HG03066 (cell line): ENCODE measurements at regions not wholly inside any gene's neighbourhood (a gene's known extent, or its start where the extent isn't known, plus 50 kb on each side); places are given as distances from the start of the nearest gene placed in this dataset.
"Not testable (repeated sequence)": the region's sequence is repeated elsewhere in the genome, so short reads cannot be mapped to it uniquely, and the experiment has no call there.

ENCODE experiments used
- ATAC-seq: cut with Tn5 transposase; IDR thresholded peaks from one replicate; pipeline ENCODE4 v1.9.1; 2021; ENCODE audit warnings: low read depth; ENCODE audit not compliant: unreplicated experiment

- not testable (repeated sequence) for ATAC-seq
Measured at GRCh38 chr2:91567546-91568335, 2876.3 kb downstream of the RPIA start.

- ATAC-seq = not testable (repeated sequence)
Measured at GRCh38 chr2:91568391-91569338, 2877.2 kb downstream of the RPIA start.

GRCh38 chr2:91571239-91571923, 2879.9 kb downstream of the RPIA start:
- ATAC-seq = not testable (repeated sequence)

GRCh38 chr2:91573018-91573417, 2881.5 kb downstream of the RPIA start:
- not testable (repeated sequence) for ATAC-seq

- not testable (repeated sequence) for ATAC-seq
Measured at GRCh38 chr2:91573755-91574154, 2882.3 kb downstream of the RPIA start.

- not testable (repeated sequence) for ATAC-seq
Measured at GRCh38 chr2:91574255-91574654, 2882.8 kb downstream of the RPIA start.

- not testable (repeated sequence) for ATAC-seq
Measured at GRCh38 chr2:91575701-91576100, 2884.2 kb downstream of the RPIA start.

GRCh38 chr2:91577406-91577805, 2885.9 kb downstream of the RPIA start:
- ATAC-seq = not testable (repeated sequence)

GRCh38 chr2:91578678-91579077, 2887.2 kb downstream of the RPIA start:
- ATAC-seq = not testable (repeated sequence)

- not testable (repeated sequence) for ATAC-seq
Measured at GRCh38 chr2:91579555-91579954, 2888.1 kb downstream of the RPIA start.

- not testable (repeated sequence) for ATAC-seq
Measured at GRCh38 chr2:91580043-91580442, 2888.6 kb downstream of the RPIA start.

- ATAC-seq = not testable (repeated sequence)
Measured at GRCh38 chr2:91587098-91587497, 2895.6 kb downstream of the RPIA start.

- ATAC-seq = not testable (repeated sequence)
Measured at GRCh38 chr2:91587908-91588535, 2896.5 kb downstream of the RPIA start.

- ATAC-seq = not testable (repeated sequence)
Measured at GRCh38 chr2:91588782-91589223, 2897.3 kb downstream of the RPIA start.

- not testable (repeated sequence) for ATAC-seq
Measured at GRCh38 chr2:91589454-91590328, 2898.2 kb downstream of the RPIA start.

GRCh38 chr2:91590381-91590780, 2898.9 kb downstream of the RPIA start:
- ATAC-seq = not testable (repeated sequence)

- not testable (repeated sequence) for ATAC-seq
Measured at GRCh38 chr2:91591066-91591465, 2899.6 kb downstream of the RPIA start.

- not testable (repeated sequence) for ATAC-seq
Measured at GRCh38 chr2:91597436-91597835, 2906.0 kb downstream of the RPIA start.

- ATAC-seq = not testable (repeated sequence)
Measured at GRCh38 chr2:91598519-91598918, 2907.0 kb downstream of the RPIA start.
